Cardiac fibroblast (primary cell): ENCODE measurements at regions not wholly inside any gene's neighbourhood (a gene's known extent, or its start where the extent isn't known, plus 50 kb on each side); places are given as distances from the start of the nearest gene placed in this dataset.

Experiments used
- DNase-seq, 2 donors: peaks; one replicate each; pipeline versions ENCODE4 v3.0.0 to v3.0.0-alpha.2; 2010; ENCODE audit warnings: low read depth in 2 of 2
- H3K4me3 ChIP-seq, 2 donors: replicated peaks in 1 of 2; 1 replicate in 1 of 2; 2 replicates in 1 of 2; pipeline ENCODE4 v1.5.1; 2011; ENCODE audit warnings: low read depth in 2 of 2, low read length in 2 of 2, mild to moderate bottlenecking in 2 of 2, moderate library complexity in 1 of 2
- CTCF ChIP-seq: IDR thresholded peaks from one replicate; pipeline ENCODE4 v1.5.1; 2011; ENCODE audit warnings: low read depth, mild to moderate bottlenecking, low read length, inconsistent platforms

- DNase-seq = no peak
- no peak overlapping the region for H3K4me3 ChIP-seq
- no peak for TF ChIP-seq CTCF
These were observed 186.5 kb downstream of the KCNA5 start for GRCh38 chr12:5230156-5230555.

- no peak overlapping the region for H3K4me3 ChIP-seq
- DNase-seq = no peak
- no peak for TF ChIP-seq CTCF
These were observed 187.2 kb downstream of the KCNA5 start for GRCh38 chr12:5230861-5231260.

GRCh38 chr12:5232291-5232690 lies 188.6 kb downstream of the KCNA5 start:
- no peak for TF ChIP-seq CTCF
- H3K4me3 ChIP-seq = no peak overlapping the region
- DNase-seq = no peak

GRCh38 chr12:5232826-5233500 lies 189.3 kb downstream of the KCNA5 start:
- no peak overlapping the region for H3K4me3 ChIP-seq
- no peak for DNase-seq
- TF ChIP-seq CTCF = no peak

GRCh38 chr12:5236022-5236640 lies 192.5 kb downstream of the KCNA5 start:
- no peak for DNase-seq
- no peak overlapping the region for H3K4me3 ChIP-seq
- TF ChIP-seq CTCF = no peak

- no peak for DNase-seq
- TF ChIP-seq CTCF = no peak
These were observed 189.5 kb upstream of the NTF3 start for GRCh38 chr12:5242440-5242839.

More at GRCh38 chr12:5242440-5242839, 189.5 kb upstream of the NTF3 start:
- no peak overlapping the region for H3K4me3 ChIP-seq
